HUDEP-2 (cell line): ENCODE measurements at regions not wholly inside any gene's neighbourhood (a gene's known extent, or its start where the extent isn't known, plus 50 kb on each side); places are given as distances from the start of the nearest gene placed in this dataset.
A peak's percentile ranks its signal among the peaks of the same experiment; 100 is the strongest.

ENCODE experiments used
- DNase-seq, 76 experiments: peaks; one replicate each; lab custom pipeline; 2025; ENCODE audit not compliant: unreplicated experiment in 76 of 76; lab: John Stamatoyannopoulos, UW

DNA sequence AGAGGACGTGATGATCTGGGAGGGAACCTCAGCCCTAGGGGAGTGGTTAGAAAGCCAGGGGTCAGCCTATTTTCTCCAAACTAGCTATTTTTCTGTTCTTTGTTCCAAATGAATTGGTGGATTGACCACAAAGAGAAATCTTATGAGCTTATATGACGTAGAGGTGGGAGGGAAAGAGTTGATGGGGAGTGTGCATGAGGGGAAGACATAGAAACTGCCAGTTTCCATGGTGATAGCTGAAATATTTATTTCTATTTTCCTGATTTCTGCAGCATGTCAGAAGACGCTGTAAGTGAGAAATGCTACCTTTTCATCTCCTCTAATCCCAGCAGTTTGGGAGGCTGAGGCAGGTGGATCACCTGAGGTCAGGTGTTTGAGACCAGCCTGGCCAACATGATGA, 51.4 kb upstream of the CISTR start:
- no peak for DNase-seq

DNA sequence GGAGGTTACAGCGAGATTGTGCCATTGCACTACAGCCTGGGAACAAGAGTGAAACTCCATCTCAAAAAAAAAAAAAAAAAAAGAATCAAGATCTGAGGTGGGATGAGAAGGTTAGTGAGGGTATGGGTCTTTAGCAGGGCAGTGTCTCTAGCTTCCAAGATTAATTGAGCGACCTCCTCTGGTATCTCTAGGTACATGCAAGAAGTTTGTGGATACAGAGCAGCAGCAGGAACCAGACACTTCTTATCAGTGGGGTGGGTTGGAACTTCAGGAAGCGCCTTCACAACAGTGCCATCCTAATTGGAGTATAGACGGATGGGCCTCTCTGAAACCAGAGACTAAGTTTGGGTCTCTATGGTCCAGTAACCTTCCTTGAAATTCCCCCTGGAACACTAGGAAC, 51.9 kb upstream of the CISTR start:
- peak in 1 of 76 experiments; percentile 4 for DNase-seq

DNA sequence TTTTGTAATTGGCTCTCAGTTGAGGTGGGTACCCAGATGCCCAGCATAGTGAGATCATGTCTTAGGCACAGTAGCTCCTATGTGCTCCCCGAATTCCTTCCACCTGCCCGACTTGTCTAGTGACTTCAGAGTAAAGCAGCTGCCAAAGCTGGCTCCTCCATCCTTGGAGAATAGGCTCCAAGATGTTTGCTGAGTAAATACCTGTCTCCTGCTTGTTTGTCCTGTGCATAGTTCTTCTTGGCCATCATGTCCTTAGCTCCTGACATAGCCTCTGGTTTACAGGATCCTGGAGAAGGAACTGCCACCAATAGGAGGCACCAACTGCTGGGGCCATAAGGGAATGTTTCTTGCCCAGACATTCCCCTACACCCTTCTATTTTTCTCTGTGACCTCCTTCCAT, 52.6 kb upstream of the CISTR start:
- no peak for DNase-seq

DNA sequence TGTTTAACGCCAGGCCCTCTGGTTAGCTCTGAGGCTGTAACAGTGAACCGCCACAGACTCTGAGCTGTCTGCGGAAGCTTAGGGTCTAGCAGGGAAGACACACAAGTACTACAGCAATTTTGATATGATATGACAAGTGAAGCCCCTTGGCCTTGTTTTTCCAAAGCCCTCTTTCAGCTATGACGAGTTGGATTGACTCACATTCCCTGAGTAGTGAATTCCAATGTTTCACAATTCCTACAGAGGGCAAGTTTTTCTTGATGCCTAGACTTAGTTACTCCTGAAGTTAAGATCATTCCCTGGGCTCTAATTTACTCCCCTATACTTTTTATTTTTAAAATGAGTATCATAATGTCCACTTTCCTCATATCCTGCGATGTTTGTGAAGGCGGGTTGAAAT, 53.3 kb upstream of the CISTR start:
- DNase-seq, result no peak

DNA sequence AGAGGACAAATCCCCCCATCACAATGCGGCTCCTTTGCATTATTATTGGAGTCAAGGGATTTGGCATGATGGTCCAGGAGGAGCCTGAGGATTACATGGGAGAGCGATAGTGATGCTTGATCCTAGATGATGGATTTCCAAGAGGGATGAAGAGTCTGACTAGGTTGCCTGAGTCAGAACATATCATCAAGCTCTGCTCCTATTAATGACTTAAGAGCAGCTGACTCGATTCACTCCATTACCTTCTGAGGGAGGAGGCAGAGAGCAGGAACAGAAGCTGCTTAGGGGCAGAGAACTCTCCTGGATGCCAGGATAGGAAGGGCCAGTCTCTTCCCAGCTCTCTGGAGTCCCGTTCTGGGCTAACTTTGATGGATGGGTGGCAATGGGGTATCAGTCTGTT, 54.0 kb upstream of the CISTR start:
- DNase-seq, result no peak

DNA sequence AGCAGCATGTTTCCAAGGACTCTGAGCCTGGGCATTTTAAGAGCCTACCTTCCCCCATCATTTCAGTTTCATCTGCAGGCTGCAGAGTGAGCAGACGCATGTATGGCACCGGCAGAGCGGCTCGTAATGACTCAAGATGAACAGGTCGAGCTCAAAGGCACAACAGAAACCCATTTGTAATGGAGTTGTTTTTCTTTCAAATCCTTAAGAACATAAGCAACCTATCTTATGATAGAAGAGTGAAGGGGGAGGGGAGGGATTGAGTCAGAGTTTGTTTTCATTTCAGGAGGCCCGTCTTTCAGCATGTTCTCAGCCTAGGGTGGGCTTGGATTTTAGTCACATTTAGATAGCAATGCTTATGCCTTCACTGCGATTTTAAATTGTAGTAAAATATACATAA, 54.9 kb upstream of the CISTR start:
- no peak for DNase-seq

DNA sequence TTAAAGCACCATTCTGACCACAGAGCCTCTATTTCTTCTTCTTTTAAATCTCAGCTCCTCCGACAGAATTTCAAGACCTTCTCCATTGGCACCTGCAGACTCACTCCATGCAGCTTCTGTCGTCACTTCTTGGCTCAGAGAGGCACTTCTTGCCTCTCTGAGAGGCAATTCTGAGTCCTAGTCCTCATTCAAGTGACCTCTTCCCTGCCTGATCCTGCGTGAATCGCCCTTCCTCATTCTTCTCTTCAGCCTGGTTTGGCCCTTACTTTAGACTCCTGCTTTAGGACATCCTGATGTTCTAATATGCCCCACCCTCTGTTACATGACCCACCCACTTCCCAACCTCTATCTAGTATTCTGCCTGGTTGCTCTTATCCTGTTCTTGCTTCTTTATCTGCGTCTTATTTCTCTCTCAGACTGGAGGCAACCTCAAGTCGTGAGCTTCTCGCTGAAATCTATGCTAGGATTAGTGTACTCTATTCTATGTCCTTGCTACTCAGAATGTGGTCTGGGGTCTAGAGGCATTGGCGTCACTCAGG, 55.6 kb upstream of the CISTR start:
- DNase-seq, result peak in 16 of 76 experiments; percentile 2 to 39 (median 11)

DNA sequence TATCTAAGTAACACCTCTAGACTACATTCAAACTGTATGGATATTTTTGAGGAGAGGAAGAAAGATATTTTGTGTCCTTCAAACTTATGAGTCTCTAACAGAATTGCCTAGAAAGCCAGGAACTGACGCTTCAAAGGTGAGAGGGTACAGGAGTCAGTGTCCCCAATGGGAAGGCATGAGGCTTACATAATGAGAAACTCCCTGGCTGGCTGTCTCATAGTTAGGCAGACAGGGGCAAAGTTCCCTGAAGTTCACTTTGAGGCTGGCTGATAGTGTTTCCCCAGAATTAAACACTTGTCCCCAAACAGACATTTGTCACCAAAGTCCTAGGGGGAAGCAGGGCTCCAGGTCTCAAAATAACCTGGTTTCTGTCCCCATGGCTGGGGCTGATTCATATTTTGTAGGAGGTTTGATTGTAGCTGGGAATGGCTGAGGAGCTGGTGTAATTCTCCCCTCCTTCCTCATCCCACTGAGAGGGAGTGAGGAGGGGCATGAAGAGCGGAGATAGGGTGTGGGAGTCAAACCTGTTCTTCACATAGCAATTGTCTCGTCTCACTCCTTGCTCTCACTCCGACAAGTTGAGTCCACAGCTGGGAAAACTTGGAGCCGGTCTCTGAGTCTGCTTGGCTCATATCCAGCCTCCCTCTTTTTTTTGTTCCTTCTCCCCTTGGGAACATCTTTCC, 56.4 kb upstream of the CISTR start:
- DNase-seq, result no peak

DNA sequence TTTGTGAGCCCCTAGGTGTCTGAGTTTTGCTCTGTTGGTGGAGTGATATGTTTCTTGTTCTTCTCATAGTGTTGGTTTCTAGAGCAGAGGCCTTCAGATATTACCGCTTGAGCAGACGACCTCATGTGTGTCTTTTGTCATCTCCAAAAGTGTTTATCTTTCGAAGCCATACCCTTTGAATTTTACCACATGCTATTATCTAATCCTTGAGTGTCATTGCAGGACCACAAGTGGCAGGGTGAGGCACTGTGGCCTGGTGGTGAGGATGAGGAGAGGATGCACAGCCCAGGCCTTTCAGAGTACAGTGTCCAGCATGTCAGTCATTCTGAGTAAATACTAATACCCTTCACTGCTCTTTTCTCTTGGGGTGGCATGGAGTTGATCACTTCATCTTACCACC, 57.2 kb upstream of the CISTR start:
- peak in 70 of 76 experiments; percentile 5 to 84 (median 48) for DNase-seq

DNA sequence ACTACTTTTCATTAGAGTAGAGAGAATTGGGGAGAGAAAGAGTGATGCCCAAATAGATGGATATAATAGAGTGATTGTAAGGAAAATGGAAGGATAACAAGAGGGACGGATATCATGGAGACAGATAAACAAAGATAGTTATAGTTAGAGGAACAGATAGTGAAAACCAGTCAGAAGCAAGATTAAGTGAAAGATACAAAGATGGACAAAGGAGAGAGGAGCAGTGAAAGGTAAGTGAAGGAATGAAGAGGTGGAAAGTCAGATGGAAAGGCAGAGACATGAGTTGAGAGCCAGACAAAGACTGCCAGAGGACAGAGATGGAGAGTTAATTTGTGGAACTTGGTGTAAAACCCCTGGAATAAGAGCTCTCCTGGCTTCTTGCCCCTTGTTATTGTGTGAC, 59.2 kb upstream of the CISTR start:
- DNase-seq, result no peak

DNA sequence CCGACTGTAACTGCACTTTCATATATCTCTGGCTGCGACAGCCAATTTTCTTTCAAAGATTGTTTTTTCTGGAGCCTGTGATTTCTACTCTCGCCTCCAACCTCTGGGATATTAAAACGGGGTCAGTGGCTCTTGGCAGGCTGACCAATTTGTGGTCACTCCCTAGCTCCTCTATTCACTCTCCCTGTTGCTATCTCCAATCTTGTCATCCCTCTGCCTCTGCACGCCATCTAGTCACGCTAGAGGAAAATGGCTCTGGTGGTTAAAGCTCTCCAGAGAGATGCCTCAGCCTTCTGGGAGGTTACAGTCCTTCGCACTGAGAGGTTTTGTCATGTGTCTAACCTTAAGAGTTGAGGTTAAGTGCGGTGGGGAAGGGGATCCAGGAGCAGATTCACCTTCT, 59.8 kb upstream of the CISTR start:
- DNase-seq, result no peak

DNA sequence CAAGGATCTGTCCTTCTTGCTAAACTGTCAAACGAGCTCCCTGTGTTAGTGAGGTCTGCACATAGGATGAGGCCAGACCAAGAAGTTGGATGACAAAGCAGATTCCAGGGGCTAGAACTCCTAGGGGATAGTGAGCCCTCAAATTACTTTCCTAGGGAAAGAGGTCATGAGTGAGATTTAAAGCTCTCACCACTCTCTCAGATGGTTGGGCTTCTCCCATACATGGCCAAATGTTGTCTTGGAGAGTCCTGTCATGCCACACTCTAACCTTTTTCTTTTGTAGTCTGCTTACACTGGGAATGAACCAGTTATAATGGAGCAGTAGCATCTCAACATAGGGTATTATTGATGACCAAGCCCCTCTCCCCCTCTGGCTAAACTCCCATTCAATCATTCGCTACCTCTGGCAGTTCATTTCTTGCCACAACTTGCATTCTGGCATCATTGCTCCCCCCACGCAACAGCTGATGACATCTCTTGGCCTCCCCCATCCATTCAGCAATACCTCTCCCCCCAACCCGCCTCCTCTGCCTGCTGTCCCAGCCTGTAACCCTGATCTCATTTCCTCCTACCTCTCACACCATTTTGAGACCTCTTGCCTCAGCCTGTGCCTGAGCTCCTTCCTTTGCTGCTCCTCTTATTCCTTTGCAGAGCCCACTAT, 64.7 kb upstream of the CISTR start:
- no peak for DNase-seq

DNA sequence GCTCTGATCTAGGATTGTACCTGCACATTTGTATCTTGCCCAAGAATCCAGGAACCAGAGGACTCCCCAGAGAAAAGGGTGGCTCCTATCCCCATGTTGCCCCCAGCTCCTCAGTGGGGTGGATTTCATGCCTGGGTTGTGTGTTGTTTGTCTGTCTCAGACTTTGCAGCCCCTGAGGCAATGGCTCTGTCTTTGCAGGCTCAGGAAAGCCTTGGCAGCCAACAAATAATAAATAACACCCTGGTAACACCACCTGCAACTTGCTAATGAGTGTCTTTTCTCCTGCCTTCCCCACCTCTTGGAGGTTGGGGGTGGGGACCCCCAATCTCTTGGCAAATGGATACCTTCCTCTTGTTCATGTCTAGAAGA, 65.2 kb upstream of the CISTR start:
- no peak for DNase-seq

DNA sequence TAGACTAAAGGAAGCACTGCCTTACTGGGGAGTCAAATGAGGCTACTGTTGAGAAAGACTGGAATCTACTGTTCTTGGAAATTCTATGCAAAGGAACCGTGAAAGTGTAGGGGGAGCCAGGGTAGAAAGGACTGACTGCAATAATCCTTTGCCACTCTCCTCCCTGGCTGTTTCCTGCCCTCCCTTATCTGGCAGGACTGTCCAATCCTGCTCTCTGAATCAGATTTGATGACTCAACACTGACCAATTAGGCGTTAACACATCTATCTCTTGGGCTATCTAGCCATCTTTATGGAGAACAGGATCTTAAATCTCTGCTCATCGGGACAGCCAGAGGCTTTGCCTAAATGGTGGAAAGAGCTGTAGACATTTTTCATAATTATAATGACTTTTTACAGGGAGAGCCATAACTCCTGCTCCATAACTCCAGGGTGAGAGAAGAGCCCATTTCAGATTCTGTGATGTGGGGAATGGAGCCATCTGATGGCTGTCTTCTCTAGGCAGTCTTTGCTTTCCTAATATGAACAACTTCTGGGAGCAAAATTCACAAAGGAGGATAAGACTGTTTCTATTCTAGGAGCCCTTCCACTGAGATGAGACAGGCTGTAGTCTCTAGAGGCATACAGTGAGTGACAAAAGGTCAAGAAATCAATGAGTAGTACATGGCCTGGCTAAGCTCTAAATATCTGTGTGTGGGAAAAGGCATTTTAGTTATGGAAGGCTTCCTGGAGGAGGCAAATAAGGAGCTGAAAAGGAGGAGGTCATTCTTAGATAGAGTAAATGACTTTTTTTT, 68.9 kb upstream of the CISTR start:
- no peak for DNase-seq

DNA sequence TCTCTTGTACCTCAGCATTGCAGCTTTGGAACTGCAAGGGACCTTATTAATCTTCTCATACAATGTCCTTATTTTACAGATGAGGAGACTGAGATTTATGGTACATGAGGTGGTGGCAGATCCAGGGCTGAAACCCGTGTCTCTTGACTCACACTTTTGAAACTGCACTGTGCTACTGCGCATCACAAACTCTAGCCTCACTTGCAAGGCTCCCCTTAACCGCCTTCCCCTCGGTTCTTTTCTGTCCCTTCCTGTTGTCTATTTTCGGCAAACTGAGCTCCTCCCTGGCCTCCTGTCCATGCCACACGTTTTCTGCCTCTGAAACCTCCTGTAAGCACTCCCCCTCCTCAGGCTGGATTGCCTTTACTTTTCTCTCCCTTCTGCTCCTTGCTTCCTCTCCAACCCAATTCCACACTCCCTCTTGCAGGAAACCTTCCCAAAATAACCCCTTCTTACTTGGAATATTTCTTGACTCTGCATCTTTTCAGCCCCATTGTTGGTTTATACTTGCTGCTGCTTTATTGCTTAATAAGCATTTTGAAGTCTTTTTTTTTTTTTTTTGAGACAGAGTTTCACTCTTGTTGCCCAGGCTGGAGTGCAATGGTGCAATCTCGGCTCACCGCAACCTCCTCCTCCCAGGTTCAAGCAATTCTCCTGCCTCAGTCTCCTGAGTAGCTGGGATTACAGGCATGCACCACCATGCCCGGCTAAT, 72.4 kb upstream of the CISTR start:
- no peak for DNase-seq

DNA sequence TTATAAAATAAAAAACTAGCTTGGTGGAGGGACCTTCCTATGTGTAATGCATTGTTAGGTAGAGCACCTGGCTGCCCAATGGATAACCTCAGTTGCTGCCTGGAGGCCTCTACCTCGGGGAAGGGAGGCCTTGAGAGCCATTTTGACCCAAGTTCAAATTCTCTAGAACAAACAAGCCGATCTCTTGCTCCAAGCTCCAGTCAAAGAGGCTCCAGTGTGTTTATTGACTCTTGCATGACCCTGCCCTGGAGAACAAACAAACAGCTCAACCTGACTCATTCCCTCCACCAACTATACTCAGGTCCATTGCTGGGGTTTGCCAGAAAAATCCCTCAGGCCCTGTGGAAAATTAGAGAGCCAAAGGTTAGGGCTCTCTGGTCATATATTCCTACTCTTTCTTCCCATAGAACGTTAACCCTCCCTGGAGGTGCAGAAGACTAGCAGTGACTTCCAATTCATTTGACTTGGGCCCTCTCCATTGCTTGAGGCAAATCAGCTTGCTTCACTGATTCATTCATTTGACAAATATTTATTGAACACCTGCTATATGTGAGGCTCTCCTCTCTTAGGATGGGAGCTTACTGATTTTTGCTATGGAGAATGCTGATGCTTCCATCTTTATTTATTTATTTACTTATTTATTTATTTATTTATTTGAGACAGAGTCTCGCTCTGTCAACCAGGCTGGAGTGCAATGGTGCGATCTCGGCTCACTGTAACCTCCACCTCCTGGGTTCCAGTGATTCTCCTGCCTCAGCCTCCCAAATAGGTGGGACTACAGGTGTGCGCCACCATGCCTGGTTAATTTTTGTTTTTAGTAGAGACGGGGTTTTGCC, 73.7 kb upstream of the CISTR start:
- DNase-seq, result no peak

DNA sequence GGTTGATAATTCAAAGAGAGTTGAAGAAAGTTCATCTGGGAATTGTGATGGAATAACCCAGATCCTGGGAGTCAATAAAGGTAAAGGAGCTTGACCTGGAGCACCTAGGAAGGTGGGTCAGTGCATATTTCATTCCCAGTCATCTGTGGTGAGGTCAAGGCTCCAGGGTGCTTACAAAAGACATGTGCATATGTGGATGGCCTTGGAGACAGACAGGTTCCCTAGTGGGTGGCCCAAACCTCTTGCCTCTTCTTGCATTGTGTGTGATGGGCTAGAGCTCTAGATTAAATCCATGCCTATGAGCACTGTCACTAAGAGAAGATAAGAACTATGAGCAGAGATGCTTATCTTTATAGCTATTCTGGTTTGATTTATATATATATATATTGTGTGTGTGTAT, 75.5 kb upstream of the CISTR start:
- DNase-seq, result no peak

DNA sequence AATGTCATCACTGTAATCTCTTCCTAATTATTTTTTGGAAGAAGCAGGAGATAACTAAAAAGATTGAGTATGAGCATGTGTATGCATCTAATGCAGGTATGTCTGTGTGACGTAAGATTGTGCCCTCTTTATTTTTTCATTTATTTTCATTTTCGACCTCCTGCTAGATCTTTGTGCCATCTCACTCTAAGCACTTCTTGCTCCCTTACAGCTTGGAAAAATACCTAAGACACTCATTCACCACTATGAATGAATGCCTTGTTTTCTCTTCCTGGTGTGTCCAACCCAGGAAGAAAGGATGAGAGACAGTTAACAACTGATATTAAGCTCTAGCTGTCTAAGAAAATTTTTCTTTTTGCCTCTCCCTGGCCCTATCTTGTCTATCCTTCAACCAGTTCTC, 76.8 kb upstream of the CISTR start:
- DNase-seq, result no peak

DNA sequence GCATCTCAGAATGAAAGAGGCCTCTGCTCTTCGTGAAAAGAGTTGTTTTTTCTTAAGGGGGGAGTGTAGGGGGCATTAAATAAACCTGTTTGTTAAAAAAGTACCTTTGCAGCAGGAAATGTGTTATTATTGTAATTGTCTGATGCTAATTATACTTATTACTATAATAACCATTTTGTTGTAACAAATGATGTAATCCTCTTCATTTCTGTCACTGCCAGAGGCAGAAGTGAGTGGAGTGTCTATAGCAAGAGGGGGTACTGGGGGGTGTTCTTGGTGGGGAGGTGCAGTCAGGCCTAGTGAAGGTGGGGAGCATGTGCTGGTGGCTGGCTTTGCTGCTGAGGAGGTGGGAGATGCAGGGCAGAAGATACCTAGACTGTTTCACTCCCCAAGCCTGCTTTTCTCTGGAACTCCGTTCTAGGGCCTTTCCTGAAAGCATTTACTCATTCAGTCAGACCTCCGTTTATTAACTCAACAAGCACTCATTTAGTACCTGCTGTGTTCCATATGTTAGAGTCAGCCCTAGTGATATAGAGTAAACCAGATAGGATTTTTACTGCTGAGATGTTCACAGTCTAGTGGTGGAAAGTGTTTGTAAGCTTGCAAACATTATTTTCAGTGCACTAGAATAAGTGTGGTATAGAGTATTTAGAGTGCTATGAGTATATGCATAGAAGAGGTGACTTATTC, 77.5 kb upstream of the CISTR start:
- DNase-seq, result no peak

DNA sequence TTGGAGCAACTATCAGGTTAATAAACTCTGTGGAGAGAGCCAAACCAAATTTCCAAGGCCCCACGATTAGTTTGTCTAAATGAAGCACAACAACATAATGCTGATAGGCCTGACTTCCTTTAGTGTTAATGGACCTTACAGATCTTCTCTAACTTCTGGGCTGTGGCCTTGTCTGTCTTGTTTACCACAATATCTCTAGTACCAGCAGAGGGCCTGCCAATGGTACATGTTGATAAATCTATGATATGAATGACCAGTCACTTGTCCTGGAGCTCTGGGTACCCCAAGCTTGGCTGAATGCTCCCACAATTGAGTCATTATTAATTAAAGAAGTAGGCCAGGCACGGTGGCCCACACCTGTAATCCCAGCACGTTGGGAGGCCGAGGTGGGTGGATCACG, 78.9 kb upstream of the CISTR start:
- peak in 1 of 76 experiments; percentile 7 for DNase-seq
